HCT116 (cell line): ENCODE measurements at regions not wholly inside any gene's neighbourhood (a gene's known extent, or its start where the extent isn't known, plus 50 kb on each side); places are given as distances from the start of the nearest gene placed in this dataset.

Source experiments
- EZH2 ChIP-seq: fragments of 200-600 bp; sonication (generic); IDR thresholded peaks from 2 replicates; pipeline ENCODE4 v1.6.1; 2017; ENCODE audit warnings: antibody characterized with exemption, mixed run types
- JUND ChIP-seq: IDR thresholded peaks from 2 replicates; pipeline ENCODE4 v1.6.1; 2012
- POLR2A ChIP-seq: IDR thresholded peaks from 2 replicates; pipeline ENCODE4 v1.7.0; 2011; ENCODE audit warnings: borderline replicate concordance; ENCODE audit not compliant: insufficient read depth, insufficient read length; ENCODE audit errors: extremely low read depth
- POLR2AphosphoS5 ChIP-seq: IDR thresholded peaks from 2 replicates; pipeline ENCODE4 v1.6.1; 2011; ENCODE audit warnings: mild to moderate bottlenecking, low read depth, low read length, moderate library complexity
- ZNF274 ChIP-seq: fragments of 200-500 bp; sonication (Bioruptor generic); IDR thresholded peaks from 2 replicates; pipeline ENCODE4 v1.6.1; 2014; ENCODE audit warnings: mild to moderate bottlenecking, low read depth, low read length, inconsistent platforms
- TF ChIP-seq, protein P1 (sequence below), 3 experiments: fragments of 200-600 bp in 1 of 3; sonication (generic) in 1 of 3; IDR thresholded peaks in 2 of 3; conservative IDR thresholded peaks in 1 of 3; 2 replicates each; pipeline ENCODE4 v1.5.1; 2012 to 2017; ENCODE audit warnings: low read depth in 2 of 3, low read length in 2 of 3, antibody characterized with exemption in 1 of 3, borderline replicate concordance in 1 of 3, control low read depth in 1 of 3, mild to moderate bottlenecking in 1 of 3, mixed read lengths in 1 of 3, mixed run types in 1 of 3, moderate library complexity in 1 of 3; ENCODE audit not compliant: insufficient read depth in 1 of 3
- TF ChIP-seq, protein P2 (sequence below): IDR thresholded peaks from 2 replicates; pipeline ENCODE4 v1.6.1; 2012
- TF ChIP-seq, protein P3 (sequence below): IDR thresholded peaks from 2 replicates; pipeline ENCODE4 v1.6.1; 2012; ENCODE audit warnings: low read depth
- TF ChIP-seq, protein P4 (sequence below): IDR thresholded peaks from 2 replicates; pipeline ENCODE4 v1.6.1; 2012

DNA sequence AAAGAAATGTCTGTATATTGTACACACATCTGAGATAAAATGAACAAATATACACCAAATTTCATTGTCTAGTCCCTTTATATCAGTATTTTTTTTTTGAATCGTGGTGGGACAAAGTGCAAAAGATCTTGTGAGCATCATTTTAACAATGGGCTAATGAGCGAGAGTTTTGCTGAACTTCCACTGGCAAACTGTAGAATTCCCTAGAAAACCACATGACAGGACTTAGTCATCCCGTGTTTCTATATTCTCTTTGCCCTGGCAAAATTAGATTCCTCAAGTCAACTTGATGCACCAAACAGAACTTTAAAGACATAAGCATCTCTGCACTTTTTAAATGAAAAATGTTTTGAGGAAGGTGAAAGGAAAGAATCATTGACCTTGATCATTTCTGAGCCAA lies 488.2 kb upstream of the PTBP2 start:
- TF ChIP-seq, protein P1, sequence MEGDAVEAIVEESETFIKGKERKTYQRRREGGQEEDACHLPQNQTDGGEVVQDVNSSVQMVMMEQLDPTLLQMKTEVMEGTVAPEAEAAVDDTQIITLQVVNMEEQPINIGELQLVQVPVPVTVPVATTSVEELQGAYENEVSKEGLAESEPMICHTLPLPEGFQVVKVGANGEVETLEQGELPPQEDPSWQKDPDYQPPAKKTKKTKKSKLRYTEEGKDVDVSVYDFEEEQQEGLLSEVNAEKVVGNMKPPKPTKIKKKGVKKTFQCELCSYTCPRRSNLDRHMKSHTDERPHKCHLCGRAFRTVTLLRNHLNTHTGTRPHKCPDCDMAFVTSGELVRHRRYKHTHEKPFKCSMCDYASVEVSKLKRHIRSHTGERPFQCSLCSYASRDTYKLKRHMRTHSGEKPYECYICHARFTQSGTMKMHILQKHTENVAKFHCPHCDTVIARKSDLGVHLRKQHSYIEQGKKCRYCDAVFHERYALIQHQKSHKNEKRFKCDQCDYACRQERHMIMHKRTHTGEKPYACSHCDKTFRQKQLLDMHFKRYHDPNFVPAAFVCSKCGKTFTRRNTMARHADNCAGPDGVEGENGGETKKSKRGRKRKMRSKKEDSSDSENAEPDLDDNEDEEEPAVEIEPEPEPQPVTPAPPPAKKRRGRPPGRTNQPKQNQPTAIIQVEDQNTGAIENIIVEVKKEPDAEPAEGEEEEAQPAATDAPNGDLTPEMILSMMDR (IDR thresholded peaks at IDR 0.05 in 2 of 3, conservative IDR thresholded peaks at IDR 0.05 in 1 of 3; ENCODE audit: borderline replicate concordance in 1 of 3, insufficient read depth in 1 of 3, low read depth in 2 of 3, low read length in 2 of 3), result no peak
- no peak for TF ChIP-seq ZNF274
- TF ChIP-seq EZH2, result no peak
- TF ChIP-seq POLR2A, result no peak
- TF ChIP-seq, protein P2, sequence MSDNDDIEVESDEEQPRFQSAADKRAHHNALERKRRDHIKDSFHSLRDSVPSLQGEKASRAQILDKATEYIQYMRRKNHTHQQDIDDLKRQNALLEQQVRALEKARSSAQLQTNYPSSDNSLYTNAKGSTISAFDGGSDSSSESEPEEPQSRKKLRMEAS, result no peak
- TF ChIP-seq JUND, result no peak
- no peak for TF ChIP-seq POLR2AphosphoS5
- TF ChIP-seq, protein P3, sequence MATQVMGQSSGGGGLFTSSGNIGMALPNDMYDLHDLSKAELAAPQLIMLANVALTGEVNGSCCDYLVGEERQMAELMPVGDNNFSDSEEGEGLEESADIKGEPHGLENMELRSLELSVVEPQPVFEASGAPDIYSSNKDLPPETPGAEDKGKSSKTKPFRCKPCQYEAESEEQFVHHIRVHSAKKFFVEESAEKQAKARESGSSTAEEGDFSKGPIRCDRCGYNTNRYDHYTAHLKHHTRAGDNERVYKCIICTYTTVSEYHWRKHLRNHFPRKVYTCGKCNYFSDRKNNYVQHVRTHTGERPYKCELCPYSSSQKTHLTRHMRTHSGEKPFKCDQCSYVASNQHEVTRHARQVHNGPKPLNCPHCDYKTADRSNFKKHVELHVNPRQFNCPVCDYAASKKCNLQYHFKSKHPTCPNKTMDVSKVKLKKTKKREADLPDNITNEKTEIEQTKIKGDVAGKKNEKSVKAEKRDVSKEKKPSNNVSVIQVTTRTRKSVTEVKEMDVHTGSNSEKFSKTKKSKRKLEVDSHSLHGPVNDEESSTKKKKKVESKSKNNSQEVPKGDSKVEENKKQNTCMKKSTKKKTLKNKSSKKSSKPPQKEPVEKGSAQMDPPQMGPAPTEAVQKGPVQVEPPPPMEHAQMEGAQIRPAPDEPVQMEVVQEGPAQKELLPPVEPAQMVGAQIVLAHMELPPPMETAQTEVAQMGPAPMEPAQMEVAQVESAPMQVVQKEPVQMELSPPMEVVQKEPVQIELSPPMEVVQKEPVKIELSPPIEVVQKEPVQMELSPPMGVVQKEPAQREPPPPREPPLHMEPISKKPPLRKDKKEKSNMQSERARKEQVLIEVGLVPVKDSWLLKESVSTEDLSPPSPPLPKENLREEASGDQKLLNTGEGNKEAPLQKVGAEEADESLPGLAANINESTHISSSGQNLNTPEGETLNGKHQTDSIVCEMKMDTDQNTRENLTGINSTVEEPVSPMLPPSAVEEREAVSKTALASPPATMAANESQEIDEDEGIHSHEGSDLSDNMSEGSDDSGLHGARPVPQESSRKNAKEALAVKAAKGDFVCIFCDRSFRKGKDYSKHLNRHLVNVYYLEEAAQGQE, result no peak
- TF ChIP-seq, protein P4, sequence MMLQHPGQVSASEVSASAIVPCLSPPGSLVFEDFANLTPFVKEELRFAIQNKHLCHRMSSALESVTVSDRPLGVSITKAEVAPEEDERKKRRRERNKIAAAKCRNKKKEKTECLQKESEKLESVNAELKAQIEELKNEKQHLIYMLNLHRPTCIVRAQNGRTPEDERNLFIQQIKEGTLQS, result no peak
